HG02623 (cell line): ENCODE measurements at regions not wholly inside any gene's neighbourhood (a gene's known extent, or its start where the extent isn't known, plus 50 kb on each side); places are given as distances from the start of the nearest gene placed in this dataset.
A peak's percentile ranks its signal among the peaks of the same experiment; 100 is the strongest.
"Not testable (repeated sequence)": the region's sequence is repeated elsewhere in the genome, so short reads cannot be mapped to it uniquely, and the experiment has no call there.

Source experiments
- ATAC-seq: cut with Tn5 transposase; IDR thresholded peaks from one replicate; pipeline ENCODE4 v1.9.1; 2021; ENCODE audit warnings: moderate library complexity; ENCODE audit not compliant: unreplicated experiment

- no peak for ATAC-seq
These were observed 64.0 kb downstream of the GPRASP3 start for GRCh38 chrX:102784550-102784949.

- ATAC-seq: no peak
These were observed 66.7 kb downstream of the GPRASP3 start for GRCh38 chrX:102787283-102787682.

GRCh38 chrX:102808336-102808735 lies 87.8 kb downstream of the GPRASP3 start:
- ATAC-seq: no peak

DNA sequence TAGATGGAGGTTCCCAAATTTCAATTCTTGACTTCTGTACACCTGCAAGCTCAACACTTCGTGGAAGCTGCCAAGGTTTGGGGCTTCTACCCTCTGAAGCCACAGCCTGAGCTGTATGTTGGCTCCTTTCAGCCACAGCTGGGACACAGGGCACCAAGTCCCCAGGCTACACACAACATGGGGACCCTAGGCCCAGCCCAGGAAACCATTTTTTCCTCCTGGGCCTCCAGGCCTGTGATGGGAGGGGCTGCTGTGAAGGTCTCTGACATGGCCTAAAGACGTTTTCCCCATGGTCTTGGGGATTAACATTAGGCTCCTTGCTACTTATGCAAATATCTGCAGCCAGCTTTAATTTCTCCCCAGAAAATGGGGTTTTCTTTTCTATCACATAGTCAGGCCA lies 97.7 kb downstream of the GPRASP3 start:
- ATAC-seq: not testable (repeated sequence)

GRCh38 chrX:102832661-102833060 lies 104.4 kb upstream of the RAB40AL start:
- ATAC-seq: no peak

DNA sequence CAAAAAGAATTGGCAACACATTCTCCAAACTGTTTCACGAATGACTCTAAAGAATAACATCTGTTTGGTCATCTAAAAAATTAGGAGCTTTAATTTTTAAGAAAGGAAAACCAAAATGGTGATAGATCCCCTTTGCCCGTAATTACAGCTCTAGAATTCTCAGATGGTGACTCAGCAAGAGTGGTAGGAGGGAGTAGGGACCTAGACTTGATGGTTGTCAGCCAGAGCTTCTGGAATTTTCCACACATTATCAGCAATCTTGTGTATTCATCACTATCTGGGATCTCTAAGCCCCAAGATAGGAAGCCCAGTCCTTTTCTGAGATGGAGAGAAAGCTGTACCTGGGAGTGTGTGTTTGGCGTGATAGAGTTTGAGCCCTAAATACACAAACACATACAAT lies 103.9 kb upstream of the RAB40AL start:
- no peak for ATAC-seq

GRCh38 chrX:102835504-102836146 lies 101.4 kb upstream of the RAB40AL start:
- no peak for ATAC-seq

- ATAC-seq: no peak
These were observed 99.2 kb upstream of the RAB40AL start for GRCh38 chrX:102837847-102838246.

DNA sequence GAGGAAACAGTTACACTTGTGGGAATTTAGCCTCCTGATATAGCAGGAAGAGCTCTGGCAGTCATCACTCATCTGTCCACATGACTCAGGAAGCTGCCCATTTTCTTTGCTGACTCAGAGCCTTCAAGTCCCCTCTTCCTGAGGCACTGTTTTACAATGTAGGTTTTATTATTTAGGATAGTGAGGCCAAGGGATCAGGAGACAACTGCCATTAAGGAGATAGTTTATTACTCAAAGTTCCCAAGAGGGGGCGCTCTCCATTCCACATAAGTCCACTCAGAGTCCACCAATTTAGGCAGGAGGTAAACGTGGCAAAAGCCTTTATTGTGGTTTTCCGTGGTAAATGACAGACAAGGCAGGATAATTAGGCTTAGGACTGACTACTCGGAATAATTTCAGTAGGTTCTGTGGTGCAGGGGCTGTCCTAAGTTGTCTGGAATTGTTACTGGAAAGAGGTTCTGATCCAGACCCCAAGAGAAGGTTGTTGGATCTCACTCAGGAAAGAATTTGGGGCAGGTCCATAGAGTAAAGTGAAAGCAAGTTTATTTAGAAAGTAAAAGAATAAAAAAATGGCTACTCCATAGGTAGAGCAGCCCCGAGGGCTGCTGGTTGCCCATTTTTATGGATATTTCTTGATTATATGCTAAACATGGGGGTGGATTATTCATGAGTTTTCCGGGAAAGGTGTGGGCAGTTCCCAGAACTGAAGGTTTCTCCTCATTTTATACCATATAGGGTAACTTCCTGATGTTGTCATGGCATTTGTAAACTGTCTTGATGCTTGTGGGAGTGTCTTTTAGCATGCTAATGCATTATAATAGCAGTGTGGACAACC lies 96.0 kb upstream of the RAB40AL start:
- ATAC-seq: no peak

- ATAC-seq: no peak
These were observed 95.4 kb upstream of the RAB40AL start for GRCh38 chrX:102841706-102842003.

- no peak for ATAC-seq
These were observed 92.1 kb upstream of the RAB40AL start for GRCh38 chrX:102845020-102845419.

- no peak for ATAC-seq
These were observed 90.4 kb upstream of the RAB40AL start for GRCh38 chrX:102846544-102847236.

DNA sequence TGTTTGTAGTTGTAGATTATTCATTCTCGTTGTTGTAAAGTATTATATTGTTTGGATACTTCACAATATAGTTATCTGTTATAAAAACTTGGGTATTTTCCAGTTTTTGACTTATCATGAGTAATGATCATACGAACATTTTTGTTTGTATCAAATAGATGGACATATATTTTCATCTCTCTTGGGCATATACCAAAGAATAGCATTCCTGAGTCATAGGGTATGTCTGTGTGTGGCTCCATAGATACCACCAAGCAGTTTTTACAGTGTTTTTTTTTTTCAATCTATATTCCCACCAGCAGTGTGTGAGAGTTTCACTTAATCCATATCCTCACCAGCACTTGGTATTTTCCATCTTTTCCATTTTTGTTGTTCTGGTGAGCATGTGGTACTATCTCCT lies 89.7 kb upstream of the RAB40AL start:
- no peak for ATAC-seq

GRCh38 chrX:102849396-102849795 lies 87.7 kb upstream of the RAB40AL start:
- ATAC-seq: no peak

GRCh38 chrX:102858826-102859549 lies 78.1 kb upstream of the RAB40AL start:
- ATAC-seq: not testable (repeated sequence)

DNA sequence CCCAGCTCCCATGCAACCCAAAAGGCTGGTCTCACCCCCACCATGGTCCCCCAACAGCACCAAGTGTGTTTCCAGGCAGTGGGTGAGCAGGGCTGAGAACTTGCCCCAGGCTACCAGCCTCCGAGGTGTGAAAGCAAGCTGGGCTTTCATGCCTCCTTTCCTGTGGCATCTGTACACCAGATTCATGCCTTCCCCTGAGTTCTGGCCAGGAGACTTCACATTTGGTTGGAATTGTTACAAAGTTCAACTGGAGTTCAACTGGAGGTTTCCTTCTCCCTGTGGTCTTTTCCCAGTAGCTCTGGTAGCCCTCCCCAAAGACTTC lies 77.6 kb upstream of the RAB40AL start:
- ATAC-seq: no peak

GRCh38 chrX:102860235-102860634 lies 76.8 kb upstream of the RAB40AL start:
- no peak for ATAC-seq

- ATAC-seq: peak; percentile 88
These were observed 73.3 kb upstream of the RAB40AL start for GRCh38 chrX:102863735-102864134.

DNA sequence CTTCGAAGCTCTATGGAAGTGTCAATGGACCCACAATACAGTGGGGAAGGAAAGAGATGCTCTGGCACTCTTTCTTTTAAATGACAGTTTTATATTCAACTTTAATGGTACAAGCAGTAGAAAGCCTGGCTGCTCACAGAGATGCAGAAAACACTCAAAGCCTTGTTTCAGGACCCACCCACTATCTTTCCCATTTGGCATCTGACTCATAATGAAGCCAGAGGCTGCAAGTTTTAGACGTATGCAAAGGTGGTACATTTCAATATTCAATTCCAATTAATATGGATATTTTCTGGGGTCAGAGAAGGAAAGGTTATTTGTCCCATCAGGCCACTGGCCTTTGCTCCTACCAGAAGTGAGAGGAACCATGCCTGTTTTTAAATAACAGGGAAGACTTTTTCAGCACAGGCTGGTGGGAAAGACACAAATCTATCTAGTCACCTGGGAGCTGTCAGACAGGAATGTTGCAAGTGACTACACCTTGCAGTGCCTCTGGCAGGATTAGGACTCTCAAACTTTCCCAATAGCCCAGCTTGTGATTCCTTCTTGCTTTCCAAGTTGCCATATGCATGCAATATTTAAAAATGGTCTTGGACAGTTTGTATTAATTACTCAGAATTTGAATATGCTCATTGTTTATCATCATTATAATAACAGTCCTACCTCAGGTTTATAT lies 70.0 kb upstream of the RAB40AL start:
- no peak for ATAC-seq

GRCh38 chrX:102883491-102883890 lies 53.6 kb upstream of the RAB40AL start:
- no peak for ATAC-seq
